ENCODE measurements at regions not wholly inside any gene's neighbourhood (a gene's known extent, or its start where the extent isn't known, plus 50 kb on each side); places are given as distances from the start of the nearest gene placed in this dataset.

DNA sequence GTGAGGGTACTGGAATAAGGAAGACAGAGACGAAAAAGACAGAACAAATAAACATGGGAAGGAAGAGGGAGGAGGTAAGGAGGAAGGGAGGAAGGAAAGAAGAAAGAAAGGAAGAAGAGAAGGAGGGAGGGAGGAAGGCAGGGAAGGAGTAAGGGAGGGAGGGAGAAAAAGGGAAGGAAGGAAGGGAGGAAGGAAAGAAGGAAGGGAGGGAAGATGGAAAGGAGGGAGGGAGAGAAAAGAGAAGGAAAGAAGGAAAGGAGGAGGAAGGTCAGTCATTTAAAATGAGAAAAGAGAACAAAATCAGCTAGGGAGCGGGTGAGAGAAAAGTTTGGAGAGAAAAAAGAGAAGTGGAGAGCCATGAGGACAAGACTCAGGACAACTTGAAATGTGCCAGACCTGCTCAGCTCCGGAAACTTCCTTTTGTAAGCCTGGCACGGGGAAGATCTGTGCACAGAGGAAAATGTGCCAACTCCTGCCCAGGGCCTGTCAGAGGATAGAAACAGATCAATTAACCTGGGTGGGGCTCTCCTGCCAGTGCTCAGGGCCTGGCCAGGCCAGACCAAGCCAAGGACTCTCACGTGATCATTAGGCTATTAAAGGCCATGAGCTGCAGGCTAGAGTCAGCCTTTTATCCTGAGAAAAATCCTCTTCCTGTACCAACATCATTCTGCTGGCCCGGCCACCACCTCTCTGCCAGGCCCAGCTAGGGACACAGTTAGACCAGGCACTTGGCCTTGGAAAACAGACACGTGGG, 50.1 kb upstream of the BCL6 start:
- no peak overlapping the region for H3K4me3 ChIP-seq (ENCODE audit: insufficient read length, low read depth)
- DNase-seq (ENCODE audit: low read depth, low spot score): no peak
- peaks cover 18% of the 10 kb centered on the region for H3K9me3 ChIP-seq (ENCODE audit: insufficient read depth, low read length)
- H3K27me3 ChIP-seq (ENCODE audit: insufficient read depth, insufficient read length): no peaks in the 10 kb centered on the region
- TF ChIP-seq ZNF274 (IDR thresholded peaks at IDR 0.05; ENCODE audit: low read depth, low read length): no peak
- no peak for TF ChIP-seq SUZ12 (IDR thresholded peaks at IDR 0.05; ENCODE audit: extremely low read depth, insufficient read depth, insufficient read length)
- H3K36me3 ChIP-seq (ENCODE audit: insufficient read depth, insufficient read length, low read length): no peaks in the 10 kb centered on the region
- no peak overlapping the region for H3K9ac ChIP-seq (ENCODE audit: insufficient read length, low read depth)
- no peaks in the 10 kb centered on the region for H3K4me1 ChIP-seq (ENCODE audit: insufficient read depth, insufficient read length)

DNA sequence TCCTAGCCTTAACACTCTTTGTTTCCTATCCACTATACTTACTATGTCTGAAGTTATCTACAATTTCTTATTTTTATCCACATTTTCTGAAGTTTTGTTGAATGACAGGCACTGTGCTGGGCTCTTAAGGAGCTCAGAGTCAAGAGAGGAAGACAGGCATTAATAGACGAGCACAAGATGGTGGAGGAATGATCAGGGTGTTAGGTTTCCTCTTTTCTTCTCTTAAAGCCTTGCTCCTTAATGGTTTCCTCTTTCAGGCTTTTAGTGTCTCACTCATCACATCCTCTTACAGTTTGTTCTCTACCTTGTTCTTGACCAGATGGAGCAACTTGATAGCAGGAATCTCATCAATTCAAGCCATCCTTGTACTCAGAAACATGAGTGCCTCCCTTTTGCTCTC, 52.9 kb upstream of the BCL6 start:
- TF ChIP-seq SUZ12 (IDR thresholded peaks at IDR 0.05; ENCODE audit: extremely low read depth, insufficient read depth, insufficient read length) (no peak), ZNF274 (IDR thresholded peaks at IDR 0.05; ENCODE audit: low read depth, low read length) (no peak), YY1 (IDR thresholded peaks at IDR 0.05; ENCODE audit: insufficient read depth, insufficient read length) (no peak)
- no peaks in the 10 kb centered on the region for H3K4me1 ChIP-seq (ENCODE audit: insufficient read depth, insufficient read length)
- DNase-seq (ENCODE audit: low read depth, low spot score): no peak
- no peak overlapping the region for H3K9ac ChIP-seq (ENCODE audit: insufficient read length, low read depth)
- peaks cover 18% of the 10 kb centered on the region for H3K9me3 ChIP-seq (ENCODE audit: insufficient read depth, low read length)
- H3K27me3 ChIP-seq (ENCODE audit: insufficient read depth, insufficient read length): no peaks in the 10 kb centered on the region
- no peaks in the 10 kb centered on the region for H3K36me3 ChIP-seq (ENCODE audit: insufficient read depth, insufficient read length, low read length)
- no peak overlapping the region for H3K4me3 ChIP-seq (ENCODE audit: insufficient read length, low read depth)

DNA sequence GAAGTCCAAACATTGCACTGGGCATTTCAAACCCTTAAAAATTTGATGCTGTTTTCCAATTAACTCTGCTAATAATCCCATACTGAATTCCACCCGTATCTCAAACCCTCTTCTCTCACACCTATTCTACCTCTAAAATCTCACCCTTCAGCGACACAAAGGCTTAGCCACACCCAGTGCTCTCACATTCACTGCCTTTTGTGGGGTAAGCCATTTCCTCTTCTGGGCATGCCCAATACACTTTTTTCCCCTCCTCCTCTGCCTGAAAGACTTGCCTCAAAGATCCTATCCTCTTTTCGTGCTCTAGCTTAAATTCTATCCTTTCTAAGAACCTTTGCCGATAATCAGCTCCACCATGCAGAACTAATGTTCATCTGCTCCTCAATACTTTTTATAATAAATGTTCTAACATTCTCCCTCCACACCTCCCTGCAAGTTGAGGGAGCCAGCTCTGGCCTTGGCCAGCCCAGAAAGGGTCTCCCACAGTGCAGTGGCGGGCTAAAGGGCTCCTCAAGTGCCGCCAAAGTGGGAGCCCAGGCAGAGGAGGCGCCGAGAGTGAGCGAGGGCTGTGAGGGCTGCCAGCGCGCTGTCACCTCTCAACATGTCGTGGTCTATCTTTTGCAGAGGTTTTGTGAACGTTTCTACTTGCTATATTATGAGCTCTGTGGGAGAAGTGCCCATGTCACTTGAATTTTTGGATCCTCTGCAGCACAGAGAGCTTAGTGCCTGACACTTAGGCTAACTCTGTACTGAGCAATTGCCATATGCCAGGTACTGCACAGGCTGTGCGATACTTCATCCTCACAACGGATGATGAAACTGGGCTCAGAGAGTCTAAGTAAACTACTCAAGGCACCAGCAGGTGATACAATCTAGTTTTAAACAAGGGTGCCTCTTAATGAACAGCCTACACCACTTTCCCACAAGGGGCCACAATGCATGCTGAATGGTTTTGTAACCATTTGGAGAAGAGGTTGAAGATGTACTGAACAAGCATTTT, 53.6 kb upstream of the BCL6 start:
- TF ChIP-seq SUZ12 (IDR thresholded peaks at IDR 0.05; ENCODE audit: extremely low read depth, insufficient read depth, insufficient read length): no peak
- no peak for TF ChIP-seq YY1 (IDR thresholded peaks at IDR 0.05; ENCODE audit: insufficient read depth, insufficient read length)
- no peak for TF ChIP-seq ZNF274 (IDR thresholded peaks at IDR 0.05; ENCODE audit: low read depth, low read length)
- H3K27me3 ChIP-seq (ENCODE audit: insufficient read depth, insufficient read length): no peaks in the 10 kb centered on the region
- no peaks in the 10 kb centered on the region for H3K4me1 ChIP-seq (ENCODE audit: insufficient read depth, insufficient read length)
- peaks cover 18% of the 10 kb centered on the region for H3K9me3 ChIP-seq (ENCODE audit: insufficient read depth, low read length)
- H3K9ac ChIP-seq (ENCODE audit: insufficient read length, low read depth): no peak overlapping the region
- H3K36me3 ChIP-seq (ENCODE audit: insufficient read depth, insufficient read length, low read length): no peaks in the 10 kb centered on the region
- no peak for DNase-seq (ENCODE audit: low read depth, low spot score)
- H3K4me3 ChIP-seq (ENCODE audit: insufficient read length, low read depth): no peak overlapping the region

DNA sequence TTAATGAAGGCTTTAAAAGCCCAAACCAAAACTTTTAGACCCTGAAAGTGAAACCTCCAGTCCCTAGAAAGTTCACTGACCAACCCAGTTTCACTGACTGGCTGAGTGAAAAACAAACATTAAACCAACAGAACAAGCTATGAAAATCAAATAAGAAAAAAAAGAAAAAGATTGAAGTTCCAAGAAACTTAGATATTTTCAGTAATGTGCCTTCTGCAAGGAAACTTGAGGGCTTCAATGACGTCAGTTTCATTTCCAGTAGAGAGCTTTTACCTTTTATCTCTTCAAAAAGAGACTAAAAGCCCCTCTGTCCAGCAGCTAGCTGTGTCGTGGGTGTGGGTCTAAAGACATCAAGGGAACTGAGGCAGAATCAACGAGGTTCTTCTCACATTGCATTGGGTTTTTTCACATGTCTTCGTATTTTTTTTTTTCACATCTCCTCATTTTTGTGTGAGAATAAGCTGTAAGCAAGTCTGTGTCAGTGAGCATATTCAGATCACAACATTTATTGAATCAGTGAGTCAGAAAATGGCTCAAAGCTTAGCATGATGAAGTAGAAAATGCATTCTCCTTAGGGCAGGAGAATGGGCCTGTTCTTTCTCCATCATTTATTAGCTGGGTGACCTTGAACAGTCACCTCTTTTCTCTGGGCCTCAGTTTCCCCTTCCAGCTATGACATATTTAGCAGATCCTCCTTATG, 54.8 kb upstream of the BCL6 start:
- no peak for DNase-seq (ENCODE audit: low read depth, low spot score)
- Histone ChIP-seq H3K36me3 (ENCODE audit: insufficient read depth, insufficient read length, low read length) (no peaks in the 10 kb centered on the region), H3K27me3 (ENCODE audit: insufficient read depth, insufficient read length) (no peaks in the 10 kb centered on the region), H3K9me3 (ENCODE audit: insufficient read depth, low read length) (peaks cover 18% of the 10 kb centered on the region), H3K9ac (ENCODE audit: insufficient read length, low read depth) (no peak overlapping the region), H3K4me3 (ENCODE audit: insufficient read length, low read depth) (no peak overlapping the region), H3K4me1 (ENCODE audit: insufficient read depth, insufficient read length) (no peaks in the 10 kb centered on the region)
- TF ChIP-seq SUZ12 (IDR thresholded peaks at IDR 0.05; ENCODE audit: extremely low read depth, insufficient read depth, insufficient read length): no peak
- no peak for TF ChIP-seq ZNF274 (IDR thresholded peaks at IDR 0.05; ENCODE audit: low read depth, low read length)
- no peak for TF ChIP-seq YY1 (IDR thresholded peaks at IDR 0.05; ENCODE audit: insufficient read depth, insufficient read length)

DNA sequence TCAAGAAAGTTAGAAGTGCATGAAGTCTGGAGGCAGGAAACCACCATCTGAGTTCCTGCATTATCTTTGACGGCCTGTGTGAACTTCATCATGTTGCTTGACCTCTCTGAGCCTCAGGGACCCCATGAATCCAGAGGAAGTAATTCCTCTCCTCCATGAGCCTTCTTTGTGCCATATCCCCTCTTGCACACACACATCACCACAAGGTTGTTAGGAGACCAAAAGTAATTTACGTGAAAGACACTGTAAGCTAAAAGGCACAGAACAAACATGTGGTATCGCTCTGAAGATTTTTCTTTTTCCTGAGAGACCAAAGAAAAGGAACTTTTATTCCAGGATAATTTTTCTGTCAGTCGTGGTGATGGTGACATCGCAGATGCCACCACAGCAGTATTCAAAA, 55.9 kb upstream of the BCL6 start:
- DNase-seq (ENCODE audit: low read depth, low spot score): no peak
- H3K9me3 ChIP-seq (ENCODE audit: insufficient read depth, low read length): peaks cover 18% of the 10 kb centered on the region
- TF ChIP-seq YY1 (IDR thresholded peaks at IDR 0.05; ENCODE audit: insufficient read depth, insufficient read length): no peak
- no peak for TF ChIP-seq ZNF274 (IDR thresholded peaks at IDR 0.05; ENCODE audit: low read depth, low read length)
- TF ChIP-seq SUZ12 (IDR thresholded peaks at IDR 0.05; ENCODE audit: extremely low read depth, insufficient read depth, insufficient read length): no peak

DNA sequence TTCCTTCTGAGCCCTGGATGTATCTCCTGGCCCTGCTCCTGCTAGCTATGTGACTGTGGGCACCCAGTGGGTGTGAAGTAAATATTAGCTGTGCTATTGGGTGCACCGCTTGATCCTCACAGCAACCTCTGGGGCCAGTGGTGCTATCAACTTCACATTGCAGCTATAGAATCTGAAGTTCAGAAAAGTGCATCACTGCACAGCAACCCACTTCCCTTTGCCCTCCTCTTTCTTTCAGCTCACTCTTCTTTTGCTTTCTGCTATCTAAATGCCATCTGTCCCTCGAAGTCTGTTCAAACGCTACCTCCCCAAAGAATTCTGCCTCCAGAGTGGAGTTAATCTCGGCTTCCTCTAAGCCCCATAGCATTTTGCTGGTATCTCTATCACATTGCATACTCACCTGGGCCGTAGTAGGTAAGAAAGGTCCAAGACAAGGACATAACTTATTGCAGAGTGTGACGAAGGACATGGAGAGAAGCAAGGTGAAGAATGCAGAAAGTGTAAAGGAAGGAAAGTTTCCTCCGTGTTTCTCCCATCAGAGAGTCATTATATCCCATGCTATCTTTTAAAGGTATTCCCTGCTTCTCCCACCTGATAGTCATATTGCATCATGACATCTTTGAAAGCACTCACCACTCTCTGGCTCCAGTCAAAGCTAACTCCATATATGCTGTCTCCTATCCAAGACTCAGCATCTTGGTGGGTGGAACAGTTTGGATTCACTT, 57.1 kb upstream of the BCL6 start:
- no peak overlapping the region for H3K4me3 ChIP-seq (ENCODE audit: insufficient read length, low read depth)
- no peaks in the 10 kb centered on the region for H3K4me1 ChIP-seq (ENCODE audit: insufficient read depth, insufficient read length)
- H3K27me3 ChIP-seq (ENCODE audit: insufficient read depth, insufficient read length): no peaks in the 10 kb centered on the region
- no peaks in the 10 kb centered on the region for H3K36me3 ChIP-seq (ENCODE audit: insufficient read depth, insufficient read length, low read length)
- no peak overlapping the region for H3K9ac ChIP-seq (ENCODE audit: insufficient read length, low read depth)
- peaks cover 18% of the 10 kb centered on the region for H3K9me3 ChIP-seq (ENCODE audit: insufficient read depth, low read length)
- DNase-seq (ENCODE audit: low read depth, low spot score): no peak
- no peak for TF ChIP-seq ZNF274 (IDR thresholded peaks at IDR 0.05; ENCODE audit: low read depth, low read length)
- no peak for TF ChIP-seq YY1 (IDR thresholded peaks at IDR 0.05; ENCODE audit: insufficient read depth, insufficient read length)
- TF ChIP-seq SUZ12 (IDR thresholded peaks at IDR 0.05; ENCODE audit: extremely low read depth, insufficient read depth, insufficient read length): no peak

More for the DNA sequence above, 55.9 kb upstream of the BCL6 start:
- H3K27me3 ChIP-seq (ENCODE audit: insufficient read depth, insufficient read length): no peaks in the 10 kb centered on the region
- H3K9ac ChIP-seq (ENCODE audit: insufficient read length, low read depth): no peak overlapping the region
- no peaks in the 10 kb centered on the region for H3K4me1 ChIP-seq (ENCODE audit: insufficient read depth, insufficient read length)
- H3K36me3 ChIP-seq (ENCODE audit: insufficient read depth, insufficient read length, low read length): no peaks in the 10 kb centered on the region
- no peak overlapping the region for H3K4me3 ChIP-seq (ENCODE audit: insufficient read length, low read depth)
